HG02763 (cell line): ENCODE measurements at regions not wholly inside any gene's neighbourhood (a gene's known extent, or its start where the extent isn't known, plus 50 kb on each side); places are given as distances from the start of the nearest gene placed in this dataset.

Experiments used
- ATAC-seq: cut with Tn5 transposase; IDR thresholded peaks from one replicate; pipeline ENCODE4 v1.9.1; 2021; ENCODE audit warnings: mild to moderate bottlenecking, moderate library complexity; ENCODE audit not compliant: unreplicated experiment

GRCh38 chr7:42506097-42506496 is 269.1 kb upstream of the GLI3 start:
- no peak for ATAC-seq

GRCh38 chr7:42502022-42502421 is 265.0 kb upstream of the GLI3 start:
- ATAC-seq = no peak

GRCh38 chr7:42495256-42495655 is 258.2 kb upstream of the GLI3 start:
- no peak for ATAC-seq

- ATAC-seq = no peak
These were observed 257.7 kb upstream of the GLI3 start for GRCh38 chr7:42494736-42495135.

- no peak for ATAC-seq
These were observed 257.2 kb upstream of the GLI3 start for GRCh38 chr7:42494199-42494710.

GRCh38 chr7:42493436-42494198 is 256.6 kb upstream of the GLI3 start:
- ATAC-seq = no peak

- no peak for ATAC-seq
These were observed 255.9 kb upstream of the GLI3 start for GRCh38 chr7:42492920-42493319.

- ATAC-seq = no peak
These were observed 254.1 kb upstream of the GLI3 start for GRCh38 chr7:42491106-42491505.

- no peak for ATAC-seq
These were observed 252.3 kb upstream of the GLI3 start for GRCh38 chr7:42489299-42489698.

GRCh38 chr7:42485301-42485766 is 248.3 kb upstream of the GLI3 start:
- no peak for ATAC-seq

GRCh38 chr7:42483886-42484285 is 246.9 kb upstream of the GLI3 start:
- ATAC-seq = no peak

GRCh38 chr7:42479816-42480633 is 243.0 kb upstream of the GLI3 start:
- no peak for ATAC-seq

- no peak for ATAC-seq
These were observed 242.4 kb upstream of the GLI3 start for GRCh38 chr7:42479452-42479815.

- no peak for ATAC-seq
These were observed 241.7 kb upstream of the GLI3 start for GRCh38 chr7:42478717-42479116.

- ATAC-seq = no peak
These were observed 239.2 kb upstream of the GLI3 start for GRCh38 chr7:42476255-42476654.

GRCh38 chr7:42475082-42475481 is 238.1 kb upstream of the GLI3 start:
- no peak for ATAC-seq

GRCh38 chr7:42473099-42473498 is 236.1 kb upstream of the GLI3 start:
- ATAC-seq = no peak

- ATAC-seq = no peak
These were observed 234.7 kb upstream of the GLI3 start for GRCh38 chr7:42471573-42472174.

GRCh38 chr7:42469341-42469740 is 232.3 kb upstream of the GLI3 start:
- ATAC-seq = no peak

- no peak for ATAC-seq
These were observed 231.5 kb upstream of the GLI3 start for GRCh38 chr7:42468471-42468870.

- no peak for ATAC-seq
These were observed 224.5 kb upstream of the GLI3 start for GRCh38 chr7:42461537-42461936.

GRCh38 chr7:42460933-42461332 is 223.9 kb upstream of the GLI3 start:
- ATAC-seq = no peak
